ENCODE measurements at regions not wholly inside any gene's neighbourhood (a gene's known extent, or its start where the extent isn't known, plus 50 kb on each side); places are given as distances from the start of the nearest gene placed in this dataset.
A peak's percentile ranks its signal among the peaks of the same experiment; 100 is the strongest.
"Not testable (repeated sequence)": the region's sequence is repeated elsewhere in the genome, so short reads cannot be mapped to it uniquely, and the experiment has no call there.

DNA sequence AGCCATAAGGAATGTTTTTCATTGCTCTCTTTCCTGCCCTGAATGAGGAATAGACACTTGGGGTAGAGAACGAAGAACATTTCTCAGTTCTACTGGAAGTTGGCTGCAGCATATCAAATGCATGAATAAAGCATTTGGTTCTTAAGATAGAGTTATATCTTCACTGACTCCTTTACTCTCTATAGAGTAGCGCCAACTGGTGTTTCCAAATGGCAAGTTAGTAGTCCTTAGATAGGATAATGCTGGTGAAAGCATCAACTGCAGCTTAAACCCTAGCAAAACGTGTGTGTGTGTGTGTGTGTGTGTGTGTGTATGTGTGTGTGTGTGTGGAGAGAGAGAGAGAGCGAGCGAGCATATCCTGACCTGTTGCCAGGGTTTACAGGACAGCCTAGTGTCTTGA, 62.2 kb upstream of the FRMPD4 start:
- intact Hi-C loops (cut with DNase I), result no loop called here
- Histone ChIP-seq H3K4me3 (no peak overlapping the region), H3K27me3 (no peaks in the 10 kb centered on the region), H3K4me1 (no peaks in the 10 kb centered on the region), H3K36me3 (no peaks in the 10 kb centered on the region), H3K27ac (no peak overlapping the region), H3K9me3 (no peaks in the 10 kb centered on the region)
- DNase-seq (ENCODE audit: low spot score in 2 of 2), result no peak
- TF ChIP-seq, protein P1, sequence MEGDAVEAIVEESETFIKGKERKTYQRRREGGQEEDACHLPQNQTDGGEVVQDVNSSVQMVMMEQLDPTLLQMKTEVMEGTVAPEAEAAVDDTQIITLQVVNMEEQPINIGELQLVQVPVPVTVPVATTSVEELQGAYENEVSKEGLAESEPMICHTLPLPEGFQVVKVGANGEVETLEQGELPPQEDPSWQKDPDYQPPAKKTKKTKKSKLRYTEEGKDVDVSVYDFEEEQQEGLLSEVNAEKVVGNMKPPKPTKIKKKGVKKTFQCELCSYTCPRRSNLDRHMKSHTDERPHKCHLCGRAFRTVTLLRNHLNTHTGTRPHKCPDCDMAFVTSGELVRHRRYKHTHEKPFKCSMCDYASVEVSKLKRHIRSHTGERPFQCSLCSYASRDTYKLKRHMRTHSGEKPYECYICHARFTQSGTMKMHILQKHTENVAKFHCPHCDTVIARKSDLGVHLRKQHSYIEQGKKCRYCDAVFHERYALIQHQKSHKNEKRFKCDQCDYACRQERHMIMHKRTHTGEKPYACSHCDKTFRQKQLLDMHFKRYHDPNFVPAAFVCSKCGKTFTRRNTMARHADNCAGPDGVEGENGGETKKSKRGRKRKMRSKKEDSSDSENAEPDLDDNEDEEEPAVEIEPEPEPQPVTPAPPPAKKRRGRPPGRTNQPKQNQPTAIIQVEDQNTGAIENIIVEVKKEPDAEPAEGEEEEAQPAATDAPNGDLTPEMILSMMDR (IDR thresholded peaks at IDR 0.05), result no peak

DNA sequence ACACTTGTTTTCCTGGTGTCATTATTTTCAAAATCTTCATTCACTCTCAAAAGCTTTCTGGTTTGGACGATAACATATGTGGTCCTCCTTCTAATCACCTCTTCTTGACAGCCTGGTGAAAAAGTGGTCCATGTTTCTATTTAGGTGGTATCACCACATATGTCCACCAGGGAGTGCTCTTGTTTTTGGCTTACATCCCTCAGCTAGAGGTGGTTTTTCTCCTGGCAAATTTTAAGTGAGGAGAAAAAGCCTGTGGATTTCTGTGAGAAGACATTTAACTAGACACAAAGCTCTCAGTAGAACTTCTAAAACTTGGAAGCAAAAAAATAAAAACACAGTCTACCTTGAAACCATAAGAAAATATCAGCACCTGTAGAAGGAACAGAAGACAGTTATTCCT, 58.0 kb upstream of the FRMPD4 start:
- H3K36me3 ChIP-seq, result no peaks in the 10 kb centered on the region
- no peaks in the 10 kb centered on the region for H3K4me1 ChIP-seq
- intact Hi-C loops (cut with DNase I), result no loop called here
- no peaks in the 10 kb centered on the region for H3K9me3 ChIP-seq
- no peak overlapping the region for H3K4me3 ChIP-seq
- TF ChIP-seq, protein P1 (IDR thresholded peaks at IDR 0.05), result peak in 1 of 3 experiments; percentile 9
- no peaks in the 10 kb centered on the region for H3K27me3 ChIP-seq
- DNase-seq (ENCODE audit: low spot score in 2 of 2), result no peak
- no peak overlapping the region for H3K27ac ChIP-seq

DNA sequence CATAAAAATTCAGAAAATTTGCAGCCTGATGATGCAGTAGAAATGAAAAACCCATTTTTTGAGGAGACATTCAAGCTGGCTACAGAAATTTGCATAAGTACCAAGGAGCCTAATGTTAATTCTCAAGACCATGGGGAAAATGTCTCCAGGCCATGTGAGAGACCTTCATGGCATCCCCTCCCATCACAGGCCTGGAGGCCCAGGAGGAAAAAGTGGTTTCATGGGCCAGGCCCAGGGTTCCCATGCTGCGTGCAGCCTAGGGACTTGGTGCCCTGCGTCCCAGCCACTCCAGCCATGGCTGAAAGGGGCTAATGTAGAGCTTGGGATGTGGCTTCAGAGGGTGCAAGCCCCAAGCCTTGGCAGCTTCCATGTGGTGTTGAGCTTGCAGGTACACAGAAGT, 55.3 kb upstream of the FRMPD4 start:
- DNase-seq (ENCODE audit: low spot score in 2 of 2); H3K27ac ChIP-seq; H3K9me3 ChIP-seq; H3K4me3 ChIP-seq; H3K36me3 ChIP-seq; H3K4me1 ChIP-seq; intact Hi-C loops (cut with DNase I); H3K27me3 ChIP-seq: not testable (repeated sequence)

Data from ascending aorta (tissue), 2 donors.